Testis (tissue), 2 donors: ENCODE measurements at regions not wholly inside any gene's neighbourhood (a gene's known extent, or its start where the extent isn't known, plus 50 kb on each side); places are given as distances from the start of the nearest gene placed in this dataset.

Source experiments
- DNase-seq: peaks from one replicate; pipeline ENCODE4 v3.0.0-alpha.2; 2019
- H3K27ac ChIP-seq, 2 donors: fragments of 200-600 bp; sonication (generic); one replicate each; pipeline ENCODE4 v1.5.1; 2019
- H3K27me3 ChIP-seq: fragments of 200-600 bp; sonication (generic); one replicate; pipeline ENCODE4 v1.5.1; 2019
- H3K36me3 ChIP-seq: fragments of 200-600 bp; sonication (generic); one replicate; pipeline ENCODE4 v1.5.1; 2017; ENCODE audit warnings: low read depth; ENCODE audit errors: missing control alignments
- H3K4me1 ChIP-seq: fragments of 200-600 bp; sonication (generic); one replicate; pipeline ENCODE4 v1.5.1; 2019
- H3K4me3 ChIP-seq, 2 donors: fragments of 200-600 bp; sonication (generic); one replicate each; pipeline ENCODE4 v1.5.1; 2017 to 2019
- H3K9me3 ChIP-seq: fragments of 200-600 bp; sonication (generic); one replicate; pipeline ENCODE4 v1.5.1; 2017
- CTCF ChIP-seq, 3 experiments: fragments of 450-650 bp in 2 of 3; fragments of 200-600 bp in 1 of 3; sonication (generic) in 1 of 3; IDR thresholded peaks; one replicate each; pipeline ENCODE4 v1.5.1; 2016 to 2019; ENCODE audit warnings: antibody characterized with exemption in 3 of 3, mild to moderate bottlenecking in 2 of 3, moderate library complexity in 1 of 3
- POLR2A ChIP-seq: fragments of 450-650 bp; IDR thresholded peaks from one replicate; pipeline ENCODE4 v1.6.1; 2017; ENCODE audit warnings: antibody characterized with exemption, mild to moderate bottlenecking, moderate library complexity
- WGBS, 2 donors: methylation state at CpG; one replicate each; pipeline ENCODE4 v1.1.5; 2018; 5-methylcytosine and 5-hydroxymethylcytosine counted together
- intact Hi-C: fragments of 100-400 bp; cut with DNase I; formaldehyde crosslinking; loops from one replicate; pipeline ENCODE4 v1.15.1; 2023; ENCODE audit warnings: low total_unique reads

- Histone ChIP-seq H3K27me3 (no peaks in the 10 kb centered on the region), H3K9me3 (no peaks in the 10 kb centered on the region), H3K4me3 (no peak overlapping the region), H3K27ac (no peak overlapping the region), H3K4me1 (peaks cover 6% of the 10 kb centered on the region), H3K36me3 (no peaks in the 10 kb centered on the region)
- peak; percentile 93 for DNase-seq
- 11 to 13% methylated on average over 8 of the region's 8 CpGs for WGBS, 2 donors
- intact Hi-C loops, result no loop called here
- TF ChIP-seq CTCF (IDR thresholded peaks at IDR 0.05), result peak; percentile 94 to 95 (median 94)
- no peak for TF ChIP-seq POLR2A
These were observed 105.1 kb upstream of the PDE4B start for GRCh38 chr1:65687428-65688214.

- TF ChIP-seq CTCF (IDR thresholded peaks at IDR 0.05), result no peak
- no peak for TF ChIP-seq POLR2A
- DNase-seq, result no peak
- Histone ChIP-seq H3K9me3 (no peaks in the 10 kb centered on the region), H3K27ac (no peak overlapping the region), H3K4me1 (peaks cover 6% of the 10 kb centered on the region), H3K36me3 (no peaks in the 10 kb centered on the region), H3K4me3 (no peak overlapping the region), H3K27me3 (no peaks in the 10 kb centered on the region)
- 67 to 69% methylated on average over 4 of the region's 4 CpGs for WGBS, 2 donors
- intact Hi-C loops, result no loop called here
These were observed 104.5 kb upstream of the PDE4B start for GRCh38 chr1:65688215-65688566.

- Histone ChIP-seq H3K36me3 (no peaks in the 10 kb centered on the region), H3K27ac (no peak overlapping the region), H3K4me3 (no peak overlapping the region), H3K4me1 (peaks cover 6% of the 10 kb centered on the region), H3K9me3 (no peaks in the 10 kb centered on the region), H3K27me3 (no peaks in the 10 kb centered on the region)
- no peak for DNase-seq
- no peak for TF ChIP-seq POLR2A
- no peak for TF ChIP-seq CTCF (IDR thresholded peaks at IDR 0.05)
- WGBS, 2 donors, result 81 to 85% methylated on average over 3 of the region's 3 CpGs
- intact Hi-C loops, result no loop called here
These were observed 103.8 kb upstream of the PDE4B start for GRCh38 chr1:65688848-65689247.

- intact Hi-C loops, result no loop called here
- H3K9me3 ChIP-seq, result no peaks in the 10 kb centered on the region
These were observed 101.4 kb upstream of the PDE4B start for GRCh38 chr1:65691152-65691900.

More at GRCh38 chr1:65691152-65691900, 101.4 kb upstream of the PDE4B start:
- no peaks in the 10 kb centered on the region for H3K27me3 ChIP-seq
- H3K36me3 ChIP-seq, result no peaks in the 10 kb centered on the region
- WGBS, 2 donors, result 71 to 73% methylated on average over 6 of the region's 6 CpGs
- no peak for TF ChIP-seq CTCF (IDR thresholded peaks at IDR 0.05)
- TF ChIP-seq POLR2A, result no peak
- H3K27ac ChIP-seq, result no peak overlapping the region
- H3K4me1 ChIP-seq, result peaks cover 6% of the 10 kb centered on the region
- DNase-seq, result no peak
- H3K4me3 ChIP-seq, result no peak overlapping the region
